ENCODE measurements at regions not wholly inside any gene's neighbourhood (a gene's known extent, or its start where the extent isn't known, plus 50 kb on each side); places are given as distances from the start of the nearest gene placed in this dataset.

DNA sequence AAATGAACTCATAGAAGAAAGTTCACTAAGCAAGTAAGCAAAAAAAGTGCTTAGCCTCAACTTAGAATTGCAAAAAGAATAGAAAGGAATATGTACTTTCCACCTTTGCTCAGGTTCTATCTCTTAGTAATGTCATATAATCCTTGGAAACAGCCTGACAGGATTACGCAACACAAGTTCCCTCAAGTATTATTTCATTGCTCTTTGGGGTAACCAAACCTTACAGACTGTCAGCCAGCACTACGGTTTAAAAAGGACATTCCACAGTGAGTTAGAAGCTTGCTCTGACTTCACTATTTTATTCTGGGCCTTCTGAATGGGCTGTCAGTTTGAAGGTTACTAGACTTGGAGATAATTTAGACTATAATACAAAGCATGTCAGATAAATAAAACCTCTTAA, 264.0 kb downstream of the ATXN7L3B start:
- no peak for TF ChIP-seq CTCF (IDR thresholded peaks at IDR 0.05; ENCODE audit: unreplicated experiment)
- no peak for DNase-seq
- CTCF ChIA-PET: no interaction called here
- peaks cover 1% of the 10 kb centered on the region for H3K9me3 Mint-ChIP-seq (ENCODE audit: low read depth, unreplicated experiment)
- no peak overlapping the region for H3K27ac Mint-ChIP-seq (ENCODE audit: unreplicated experiment)
- intact Hi-C loops (cut with micrococcal nuclease; ENCODE audit: unreplicated experiment): loop anchor here (2.0 to 10.0 kb wide), 4 partner anchors 46 to 283 kb away; no protein-coding TSS in a partner anchor
- no TSS peak for BruUV-seq (replicated peaks)
- H3K27me3 Mint-ChIP-seq (ENCODE audit: unreplicated experiment): no peaks in the 10 kb centered on the region
- no peaks in the 10 kb centered on the region for H3K36me3 Mint-ChIP-seq (ENCODE audit: insufficient read depth, unreplicated experiment)
- H3K4me1 Mint-ChIP-seq (ENCODE audit: low read depth, unreplicated experiment): peaks cover 14% of the 10 kb centered on the region
- no peak overlapping the region for H3K4me3 Mint-ChIP-seq (ENCODE audit: low read depth, unreplicated experiment)

DNA sequence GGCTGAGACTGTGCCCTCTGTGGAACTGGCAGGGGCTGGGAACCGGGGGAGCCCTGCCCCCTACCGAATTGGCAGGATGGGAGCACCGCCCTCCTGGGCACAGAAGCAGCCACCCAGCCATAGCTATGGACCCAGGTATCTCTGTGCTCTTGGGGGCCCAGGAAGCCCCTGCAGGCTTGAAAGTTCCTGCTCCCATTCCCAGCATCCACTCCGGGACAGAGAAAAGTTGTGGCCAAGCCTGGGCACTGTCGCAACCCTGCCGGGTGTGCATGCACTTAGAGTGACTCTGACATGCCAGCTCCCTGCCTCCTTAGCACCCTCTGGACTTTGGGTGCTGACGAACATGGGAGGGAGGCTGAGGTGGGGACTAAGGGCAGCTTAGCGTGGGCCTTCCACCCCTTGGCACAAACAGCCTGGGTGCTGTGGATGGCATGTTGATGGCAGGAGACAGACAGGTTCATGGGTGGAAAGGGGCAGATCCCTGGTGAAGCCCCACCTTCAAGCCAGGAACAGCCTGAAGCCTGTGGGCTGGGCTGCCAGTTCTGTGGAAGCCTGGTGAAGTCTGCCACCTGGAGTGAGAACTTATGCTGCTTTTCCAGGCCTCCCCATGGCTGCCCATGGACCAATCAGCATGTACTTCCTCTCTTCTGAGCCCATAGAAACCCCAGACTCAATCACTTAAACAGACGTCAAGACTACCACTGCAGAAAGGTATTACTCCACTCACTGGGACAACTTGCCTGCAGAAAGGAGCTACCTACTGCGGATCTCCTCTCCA, 279.0 kb downstream of the ATXN7L3B start:
- CTCF ChIA-PET: no interaction called here
- no peak for DNase-seq
- intact Hi-C loops (cut with micrococcal nuclease; ENCODE audit: unreplicated experiment): no loop called here
- Mint-ChIP-seq H3K36me3 (ENCODE audit: insufficient read depth, unreplicated experiment) (no peaks in the 10 kb centered on the region), H3K9me3 (ENCODE audit: low read depth, unreplicated experiment) (no peaks in the 10 kb centered on the region), H3K27me3 (ENCODE audit: unreplicated experiment) (no peaks in the 10 kb centered on the region), H3K4me1 (ENCODE audit: low read depth, unreplicated experiment) (no peaks in the 10 kb centered on the region), H3K27ac (ENCODE audit: unreplicated experiment) (no peak overlapping the region), H3K4me3 (ENCODE audit: low read depth, unreplicated experiment) (no peak overlapping the region)
- no TSS peak for BruUV-seq (replicated peaks)
- TF ChIP-seq CTCF (IDR thresholded peaks at IDR 0.05; ENCODE audit: unreplicated experiment): no peak

- CTCF ChIA-PET: no interaction called here
- BruUV-seq (replicated peaks): no TSS peak
- intact Hi-C loops (cut with micrococcal nuclease; ENCODE audit: unreplicated experiment): no loop called here
These were observed 279.9 kb downstream of the ATXN7L3B start for GRCh38 chr12:74817499-74817898.

GRCh38 chr12:74818412-74818811, 280.8 kb downstream of the ATXN7L3B start:
- no peaks in the 10 kb centered on the region for H3K4me1 Mint-ChIP-seq (ENCODE audit: low read depth, unreplicated experiment)
- no peaks in the 10 kb centered on the region for H3K9me3 Mint-ChIP-seq (ENCODE audit: low read depth, unreplicated experiment)
- intact Hi-C loops (cut with micrococcal nuclease; ENCODE audit: unreplicated experiment): no loop called here
- no peak for DNase-seq
- CTCF ChIA-PET: no interaction called here
- TF ChIP-seq CTCF (IDR thresholded peaks at IDR 0.05; ENCODE audit: unreplicated experiment): no peak
- no peaks in the 10 kb centered on the region for H3K27me3 Mint-ChIP-seq (ENCODE audit: unreplicated experiment)
- H3K36me3 Mint-ChIP-seq (ENCODE audit: insufficient read depth, unreplicated experiment): no peaks in the 10 kb centered on the region
- H3K4me3 Mint-ChIP-seq (ENCODE audit: low read depth, unreplicated experiment): no peak overlapping the region
- H3K27ac Mint-ChIP-seq (ENCODE audit: unreplicated experiment): no peak overlapping the region
- BruUV-seq (replicated peaks): no TSS peak

More at GRCh38 chr12:74817499-74817898, 279.9 kb downstream of the ATXN7L3B start:
- DNase-seq: no peak
- Mint-ChIP-seq H3K36me3 (ENCODE audit: insufficient read depth, unreplicated experiment) (no peaks in the 10 kb centered on the region), H3K27me3 (ENCODE audit: unreplicated experiment) (no peaks in the 10 kb centered on the region), H3K4me1 (ENCODE audit: low read depth, unreplicated experiment) (no peaks in the 10 kb centered on the region), H3K4me3 (ENCODE audit: low read depth, unreplicated experiment) (no peak overlapping the region), H3K27ac (ENCODE audit: unreplicated experiment) (no peak overlapping the region), H3K9me3 (ENCODE audit: low read depth, unreplicated experiment) (no peaks in the 10 kb centered on the region)
- TF ChIP-seq CTCF (IDR thresholded peaks at IDR 0.05; ENCODE audit: unreplicated experiment): no peak

All from Calu3 (cell line).